HG02642 (cell line): ENCODE measurements at regions not wholly inside any gene's neighbourhood (a gene's known extent, or its start where the extent isn't known, plus 50 kb on each side); places are given as distances from the start of the nearest gene placed in this dataset.
A peak's percentile ranks its signal among the peaks of the same experiment; 100 is the strongest.

Experiments
- ATAC-seq: cut with Tn5 transposase; IDR thresholded peaks from one replicate; pipeline ENCODE4 v1.9.1; 2021; ENCODE audit warnings: mild to moderate bottlenecking; ENCODE audit not compliant: unreplicated experiment, poor library complexity

DNA sequence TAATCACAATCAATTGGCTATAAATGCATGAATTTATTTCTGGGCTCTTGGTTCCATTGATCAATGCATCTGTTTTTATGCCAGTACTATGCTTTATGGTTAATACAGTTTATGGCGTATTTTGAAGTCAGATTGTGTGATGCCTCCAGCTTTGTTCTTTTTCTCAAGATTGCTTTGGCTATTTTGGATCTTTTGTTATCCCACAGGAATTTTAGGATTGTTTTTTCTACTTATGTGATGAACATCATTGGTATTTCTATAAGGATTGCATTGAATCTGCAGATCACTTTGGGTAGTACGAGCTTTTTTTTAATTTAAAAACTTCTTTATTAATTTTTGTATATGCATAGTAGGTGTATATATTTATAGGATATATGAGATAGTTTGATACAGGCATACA is 338.7 kb upstream of the IGFBP7 start:
- no peak for ATAC-seq

DNA sequence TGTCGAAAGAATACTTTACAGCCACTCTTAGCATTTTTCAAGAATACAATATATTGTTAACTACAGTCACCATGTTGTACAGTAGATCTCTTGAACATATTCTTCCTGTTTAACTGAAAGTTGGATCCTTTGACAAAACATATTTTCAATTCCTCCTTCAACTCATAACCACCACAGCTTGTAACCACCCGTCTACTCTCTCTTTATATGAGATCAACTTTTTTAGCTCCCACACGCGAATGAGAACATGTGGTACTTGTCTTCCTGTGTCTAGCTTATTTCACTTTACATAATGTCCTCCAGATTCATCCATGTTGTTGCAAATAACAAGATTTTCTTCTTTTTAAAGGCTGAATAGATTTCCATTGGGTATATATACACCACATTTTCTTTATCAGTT is 338.3 kb upstream of the IGFBP7 start:
- ATAC-seq: no peak

DNA sequence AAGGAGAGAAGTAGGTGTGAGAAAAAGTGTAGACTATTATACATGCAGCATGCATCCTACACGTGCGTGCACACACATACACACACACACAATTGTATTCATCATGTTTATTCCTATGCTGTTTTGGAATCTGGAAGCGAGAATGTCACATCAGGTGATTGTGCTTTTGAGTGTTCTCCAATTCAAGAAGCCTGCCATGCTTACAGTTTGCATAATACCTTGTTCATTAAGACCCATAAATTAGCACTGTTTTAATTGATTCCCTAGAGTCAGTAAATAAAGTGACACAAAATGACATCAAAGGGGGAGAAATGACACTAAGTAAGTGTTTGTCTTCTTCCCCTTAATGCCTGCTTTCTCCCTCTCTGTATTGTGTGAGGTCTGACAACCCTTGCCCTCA is 336.1 kb upstream of the IGFBP7 start:
- ATAC-seq: no peak

DNA sequence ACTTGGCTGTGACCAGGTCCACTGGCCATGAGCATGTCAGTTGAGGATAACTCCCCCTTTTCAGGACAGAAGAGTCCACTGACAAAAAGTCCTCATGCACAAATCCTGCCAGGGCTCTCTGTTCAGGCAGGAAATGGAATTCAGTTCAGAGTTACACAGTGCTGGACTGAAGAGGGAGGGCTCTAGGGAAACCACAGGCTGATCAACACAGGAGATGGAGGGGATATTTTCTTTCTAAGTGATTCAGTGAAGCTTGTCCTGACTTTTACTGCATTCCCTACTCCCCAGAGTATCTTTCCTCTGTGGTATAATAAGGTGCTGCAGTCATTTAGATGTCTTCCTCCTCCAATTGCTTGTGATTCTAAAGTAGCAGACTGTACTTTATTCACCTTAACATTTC is 335.5 kb upstream of the IGFBP7 start:
- ATAC-seq: no peak

DNA sequence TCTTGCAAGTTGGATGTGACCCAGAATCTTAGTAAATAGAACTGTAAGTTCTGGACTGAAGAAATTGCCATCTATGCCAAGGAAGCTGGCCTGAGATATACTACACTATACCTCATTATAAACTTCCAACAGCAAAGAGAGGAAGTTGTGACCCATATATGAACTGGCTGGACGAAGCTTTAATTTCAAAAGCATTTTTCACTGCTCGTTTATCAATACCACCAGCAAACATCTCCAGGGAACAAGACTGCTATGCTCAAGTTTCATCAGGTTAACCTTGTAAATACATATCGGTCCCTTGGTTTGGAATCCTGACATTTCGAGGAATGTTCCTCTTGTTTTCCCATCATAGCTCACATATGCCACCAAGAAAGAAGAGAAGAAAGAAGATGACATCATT is 334.5 kb upstream of the IGFBP7 start:
- no peak for ATAC-seq

DNA sequence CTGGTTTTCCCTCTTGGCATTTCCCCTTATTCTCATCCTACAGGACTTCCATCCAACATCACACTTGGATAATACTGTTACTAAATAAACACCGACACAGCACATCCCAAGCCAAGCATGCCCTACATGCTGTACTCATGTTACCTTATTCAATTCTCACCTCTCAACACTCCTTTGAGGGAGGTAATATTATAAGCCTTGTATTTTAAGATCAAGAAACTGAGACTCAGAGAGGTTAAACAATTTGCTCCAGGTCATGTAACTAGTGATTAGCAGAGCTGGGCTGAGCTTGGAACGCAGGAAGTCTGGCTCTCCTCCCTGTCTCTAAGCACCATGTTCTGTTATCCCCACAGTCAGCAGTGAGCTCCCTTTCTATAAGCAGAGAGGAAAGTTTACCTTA is 333.6 kb upstream of the IGFBP7 start:
- no peak for ATAC-seq

DNA sequence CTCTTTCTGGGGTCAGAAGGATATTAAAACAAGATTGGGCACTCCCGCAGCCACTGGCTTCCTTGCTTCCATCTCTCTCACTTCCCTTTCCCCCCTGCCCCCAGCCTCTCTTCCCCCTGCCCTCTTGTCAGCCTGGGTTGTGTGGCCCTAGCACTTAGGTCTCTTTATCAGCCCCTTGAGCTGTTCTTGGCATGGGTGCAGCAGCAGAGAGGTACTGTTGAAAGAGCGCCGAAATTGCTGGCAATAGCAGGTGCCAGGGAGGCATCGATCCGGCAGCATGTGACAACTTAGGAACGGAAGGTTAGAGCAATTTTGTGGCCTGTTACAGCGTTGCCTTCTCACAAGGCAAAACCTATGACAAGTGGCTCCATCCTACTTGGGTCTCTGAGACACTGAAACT is 333.1 kb upstream of the IGFBP7 start:
- ATAC-seq: no peak

DNA sequence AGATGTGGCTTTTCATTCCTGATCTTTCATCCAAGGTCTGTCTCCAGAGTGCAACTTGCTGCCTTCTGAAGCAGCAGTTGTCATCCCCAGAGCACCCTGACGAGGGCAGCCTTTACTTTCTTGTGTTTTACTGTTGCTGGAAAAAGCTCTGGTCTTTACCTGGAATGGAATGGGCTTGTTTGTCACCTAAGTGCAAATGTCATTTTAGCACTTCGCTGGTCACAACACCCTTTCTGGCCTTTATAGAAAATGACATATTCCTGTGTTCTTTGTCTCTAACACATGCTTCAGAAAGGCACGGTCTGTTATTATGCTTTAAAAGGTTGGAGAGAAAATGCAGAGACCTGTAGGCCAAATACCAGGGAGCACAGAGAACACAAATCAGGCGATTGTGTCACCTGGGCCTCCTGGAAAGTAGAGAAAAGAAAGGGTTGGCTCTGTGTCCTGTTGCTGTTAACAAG is 332.7 kb upstream of the IGFBP7 start:
- no peak for ATAC-seq

DNA sequence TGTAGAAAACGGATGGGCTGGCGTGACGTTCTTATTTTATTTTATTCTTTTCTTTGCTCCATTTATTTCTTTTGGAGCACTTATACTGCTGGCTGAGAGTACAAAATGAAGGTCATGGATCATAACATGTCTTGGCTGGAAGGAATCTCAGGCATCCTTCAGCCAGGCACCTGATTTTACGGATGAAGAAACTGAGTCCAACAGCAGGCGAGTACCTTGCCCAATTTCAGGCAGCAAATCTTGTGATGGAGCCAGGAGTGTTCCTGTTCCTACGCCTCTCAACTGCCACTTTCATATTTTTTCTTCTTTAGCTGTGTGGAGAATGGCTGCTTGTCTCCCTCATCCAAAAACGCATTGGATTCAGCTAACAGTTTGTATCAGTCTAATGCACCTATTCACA is 332.1 kb upstream of the IGFBP7 start:
- no peak for ATAC-seq

DNA sequence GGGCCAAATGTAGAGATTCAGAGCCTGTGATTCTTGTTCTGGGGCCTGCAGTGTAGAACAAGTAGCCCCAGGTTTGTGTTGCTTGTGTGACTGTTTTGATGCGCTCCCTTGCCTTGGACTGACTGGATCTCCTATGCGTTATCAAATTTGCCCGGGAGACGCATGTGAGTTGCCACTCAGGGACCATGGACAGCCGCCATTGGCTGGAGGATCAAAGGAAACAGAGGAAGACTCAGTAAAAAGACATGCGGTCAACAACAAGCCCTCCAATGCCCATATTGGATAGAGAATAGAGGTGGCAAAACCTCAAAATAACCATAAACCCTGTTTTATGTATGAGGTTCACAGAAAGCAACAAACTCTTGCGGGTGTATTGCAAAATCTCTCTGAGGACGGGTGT is 327.5 kb upstream of the IGFBP7 start:
- ATAC-seq: no peak

DNA sequence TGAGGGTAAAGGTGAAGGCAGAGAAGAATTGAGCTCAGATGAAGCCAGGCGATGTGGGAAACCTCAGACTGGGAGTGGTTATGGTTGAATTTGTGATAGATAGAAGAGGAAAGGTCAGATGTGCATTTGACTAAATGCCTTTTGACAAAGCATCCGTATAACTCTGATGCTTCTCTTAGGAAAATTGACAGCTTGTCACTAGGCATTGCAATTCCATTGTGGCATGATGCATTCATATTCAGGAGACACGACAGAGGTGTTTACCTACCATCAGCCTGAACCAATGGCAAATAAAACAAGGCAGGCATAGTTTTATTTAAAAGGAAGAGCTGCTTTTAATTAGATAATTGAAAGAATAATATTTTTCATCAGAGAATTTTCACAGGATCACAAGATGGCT is 325.1 kb upstream of the IGFBP7 start:
- no peak for ATAC-seq

DNA sequence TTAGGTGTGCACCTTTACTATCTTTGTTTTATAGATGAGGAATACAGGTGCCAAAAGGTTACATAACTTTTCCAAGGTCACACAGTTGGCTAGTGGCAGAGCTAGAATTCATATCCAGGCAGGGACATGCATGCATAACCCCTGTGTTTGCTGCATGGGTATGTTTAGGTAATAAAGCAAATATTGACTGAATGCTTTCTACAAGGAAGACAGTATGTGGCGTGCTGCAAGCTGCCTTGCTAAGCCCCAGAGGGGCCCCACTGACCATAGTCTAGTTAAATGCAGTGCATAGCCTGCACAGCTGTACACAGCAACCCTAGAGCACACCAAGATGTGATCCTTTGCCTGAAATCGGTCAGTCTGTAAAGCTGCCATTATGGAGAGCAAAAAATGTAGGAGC is 320.5 kb upstream of the IGFBP7 start:
- ATAC-seq: no peak

DNA sequence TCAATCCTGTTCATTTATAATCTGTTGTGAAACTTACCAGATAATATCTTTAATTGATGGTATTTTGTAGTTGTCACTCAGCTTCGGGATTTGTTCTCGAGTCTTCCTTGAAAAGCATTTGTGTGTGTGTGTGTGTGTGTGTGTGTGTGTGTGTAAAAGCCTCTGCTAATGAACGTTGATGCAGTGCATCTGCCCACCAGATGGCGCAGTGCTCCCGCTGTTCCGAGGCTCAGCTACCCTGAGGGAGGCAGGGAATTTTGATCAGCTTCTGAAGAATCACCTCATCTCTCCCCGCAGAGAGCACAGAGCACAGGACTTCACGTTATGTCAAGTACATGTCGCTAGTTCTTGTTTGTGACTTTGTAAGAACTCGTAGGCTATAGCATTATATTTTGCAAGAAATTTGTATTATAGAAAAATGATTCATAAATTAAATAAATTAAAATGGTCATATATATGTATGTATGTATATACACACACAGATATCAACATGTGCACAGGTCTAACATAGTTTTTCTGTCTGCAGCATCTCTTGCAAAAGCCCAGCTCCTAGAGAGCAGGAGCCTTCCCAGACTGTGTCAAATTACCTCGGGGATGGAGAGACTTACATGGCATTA is 316.7 kb upstream of the IGFBP7 start:
- peak; percentile 91 for ATAC-seq

DNA sequence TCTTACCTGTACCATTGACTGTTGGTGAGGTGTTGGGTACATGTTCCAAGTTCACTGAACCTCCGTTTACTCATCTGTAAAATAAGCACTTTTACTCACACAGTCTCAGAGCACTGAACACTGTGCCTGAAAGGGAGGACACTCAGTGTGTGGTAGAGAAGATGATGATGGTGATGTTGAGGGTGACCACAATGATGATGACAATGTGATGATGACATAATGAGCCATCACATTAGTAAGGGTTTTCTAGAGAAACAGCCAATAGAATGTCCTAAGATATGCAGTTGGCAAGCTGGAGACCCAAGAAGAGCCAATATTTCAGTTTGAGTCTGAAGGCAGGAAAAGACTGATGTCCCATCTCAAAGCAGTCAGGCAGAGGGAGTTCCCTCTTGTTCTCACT is 315.4 kb upstream of the IGFBP7 start:
- no peak for ATAC-seq

DNA sequence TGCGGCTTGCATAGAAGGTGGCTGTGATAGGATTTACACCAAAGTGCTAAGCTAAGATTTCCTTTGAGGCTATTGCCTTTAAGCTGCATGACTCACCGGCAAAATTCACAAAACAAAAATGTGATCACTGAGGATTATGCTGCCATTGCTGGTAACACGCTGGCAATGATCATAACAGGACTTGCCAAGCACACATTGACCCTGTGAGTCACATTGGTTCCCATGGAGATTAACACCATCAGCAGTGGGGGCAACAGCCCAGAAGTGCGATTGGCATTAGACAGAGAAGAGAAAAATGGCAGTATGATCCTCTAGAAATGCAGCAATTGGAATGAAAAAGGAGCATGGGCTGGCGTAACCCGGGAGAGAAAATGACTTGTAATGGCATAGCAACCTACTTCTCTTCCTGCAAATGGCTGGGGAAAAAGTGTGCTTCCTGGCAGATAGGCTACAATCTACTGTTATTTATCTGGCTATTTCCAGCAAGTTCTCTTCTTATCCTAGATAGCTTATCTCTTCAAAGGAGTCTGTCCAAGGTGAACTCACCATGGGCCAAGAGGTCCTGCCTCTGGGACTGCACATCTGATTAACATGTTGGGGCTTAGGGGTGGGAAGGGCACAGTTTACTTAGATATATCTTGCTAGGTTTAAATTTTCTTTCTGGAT is 314.2 kb upstream of the IGFBP7 start:
- ATAC-seq: no peak

DNA sequence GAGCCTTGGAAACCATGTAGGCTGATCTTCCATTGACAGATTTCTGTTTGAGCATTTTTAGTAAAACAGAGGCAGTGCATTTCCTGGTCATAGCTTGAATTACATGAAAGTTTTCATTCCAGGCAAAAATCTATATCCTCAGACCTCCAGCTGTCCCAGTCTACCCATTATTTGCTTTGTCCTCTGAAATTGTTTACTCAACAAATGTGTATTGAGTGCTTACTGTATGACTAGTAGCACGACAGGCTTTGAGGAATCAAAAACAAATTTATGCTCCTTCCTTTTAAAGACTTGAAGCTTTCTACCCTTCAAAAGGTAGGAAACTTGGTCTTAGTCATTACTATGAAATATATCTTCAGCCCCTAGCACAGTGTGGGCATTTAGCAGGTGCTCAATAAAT is 307.9 kb upstream of the IGFBP7 start:
- no peak for ATAC-seq

DNA sequence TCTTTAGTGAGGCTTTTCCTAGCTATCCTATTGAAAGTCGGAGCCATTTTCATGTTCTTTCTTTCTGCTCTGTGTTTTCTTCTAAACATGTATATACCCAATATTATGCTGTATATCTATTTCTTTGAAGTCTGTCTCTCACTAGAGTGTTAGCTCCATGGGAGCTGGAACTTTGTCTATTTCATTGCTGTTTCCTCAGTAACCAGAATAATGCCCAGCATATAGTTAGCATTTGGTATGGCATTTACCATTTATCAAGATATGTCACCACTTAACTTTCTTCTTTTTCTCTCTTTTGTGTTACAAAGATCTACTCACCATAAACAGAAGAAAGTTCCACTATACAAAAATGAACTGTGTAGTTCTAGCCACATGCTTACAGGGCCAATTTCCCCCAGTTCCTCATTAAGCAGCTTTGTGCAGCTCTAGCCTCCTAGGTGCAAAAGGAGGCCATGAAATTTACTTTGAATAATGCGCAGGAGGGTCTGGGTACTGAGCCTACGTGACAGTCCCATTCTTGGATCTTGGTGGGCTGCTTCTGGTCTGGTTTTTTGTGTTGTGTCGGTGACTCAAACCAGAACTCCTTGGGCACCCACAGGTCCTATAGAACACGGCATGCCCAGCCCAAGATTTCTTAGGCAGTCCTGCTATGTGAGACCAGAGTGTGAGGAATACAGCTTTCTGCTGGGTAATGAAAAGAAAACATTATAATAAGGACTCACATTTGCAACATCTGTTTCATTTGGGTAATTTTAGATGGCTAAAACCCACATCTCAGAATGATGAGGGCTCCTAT is 302.3 kb upstream of the IGFBP7 start:
- no peak for ATAC-seq

DNA sequence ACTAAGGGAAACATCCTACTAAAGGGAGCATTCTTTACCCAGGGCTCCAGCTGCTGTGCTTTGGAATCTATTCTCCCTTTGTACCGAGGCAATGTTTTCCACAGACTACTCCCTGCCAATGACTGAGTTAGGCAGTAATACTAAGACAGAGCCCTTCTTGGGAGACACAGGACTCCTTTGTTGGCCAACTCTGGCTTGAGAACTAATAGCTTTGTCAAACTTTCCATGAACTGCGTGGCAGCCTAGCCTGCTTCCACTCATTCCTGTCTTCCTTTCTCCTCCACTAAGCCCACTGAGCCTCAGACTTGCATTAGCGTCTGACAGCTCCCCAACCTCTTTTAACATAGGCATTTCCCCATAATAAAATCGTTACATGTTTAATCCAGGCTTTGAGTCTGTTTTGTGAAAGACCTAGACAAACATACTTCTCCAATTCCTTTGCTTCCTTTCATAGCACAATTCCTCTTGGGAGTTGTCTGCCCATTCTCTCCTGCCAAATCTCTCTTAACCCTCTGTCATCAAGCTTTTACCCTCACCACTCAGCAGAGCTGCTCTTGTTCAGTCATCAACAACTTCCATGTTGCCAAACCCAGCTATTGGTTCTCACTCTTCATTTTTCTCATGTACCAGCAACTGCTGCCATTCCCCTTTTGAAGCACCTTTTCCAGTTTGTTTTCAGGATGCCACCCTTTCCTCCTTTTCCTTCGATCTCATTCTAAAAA is 300.3 kb upstream of the IGFBP7 start:
- no peak for ATAC-seq

DNA sequence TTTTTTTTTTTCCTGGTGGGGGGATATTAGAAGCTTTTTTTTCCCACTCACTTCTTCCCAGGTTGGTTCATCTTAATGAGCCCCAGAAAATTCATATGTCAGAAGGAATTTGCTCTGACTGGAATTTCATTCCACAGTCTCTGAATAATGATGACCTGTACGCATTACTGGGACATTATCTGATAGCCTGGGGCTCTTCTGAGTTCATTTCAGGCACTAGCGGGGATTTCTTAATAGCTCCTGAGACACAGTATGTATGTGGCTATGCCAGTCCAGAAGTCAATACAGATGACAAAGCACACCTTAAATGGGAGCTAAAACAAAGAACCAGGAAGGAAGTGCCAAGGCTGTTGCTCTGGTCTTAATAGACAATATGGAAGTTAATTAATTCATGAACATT is 295.2 kb upstream of the IGFBP7 start:
- no peak for ATAC-seq

DNA sequence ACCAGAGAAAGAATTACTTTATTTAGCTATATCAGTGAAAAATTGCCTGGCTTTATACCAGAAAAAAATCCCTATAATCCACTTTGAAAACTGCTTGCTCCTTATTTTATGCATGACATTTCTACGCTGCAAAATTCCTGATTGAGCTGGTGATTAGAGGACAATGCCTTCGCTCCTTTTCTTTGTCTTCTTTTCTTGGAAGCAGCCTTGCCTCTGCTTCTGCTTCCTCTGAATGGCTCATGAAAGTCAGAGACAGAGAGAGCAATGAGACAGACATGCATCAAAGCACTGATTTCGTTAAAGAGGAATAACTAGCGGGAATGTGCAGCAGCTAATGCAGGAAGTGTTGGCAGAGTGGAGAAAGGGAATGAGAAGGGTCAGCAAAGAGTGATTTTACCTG is 294.3 kb upstream of the IGFBP7 start:
- no peak for ATAC-seq

DNA sequence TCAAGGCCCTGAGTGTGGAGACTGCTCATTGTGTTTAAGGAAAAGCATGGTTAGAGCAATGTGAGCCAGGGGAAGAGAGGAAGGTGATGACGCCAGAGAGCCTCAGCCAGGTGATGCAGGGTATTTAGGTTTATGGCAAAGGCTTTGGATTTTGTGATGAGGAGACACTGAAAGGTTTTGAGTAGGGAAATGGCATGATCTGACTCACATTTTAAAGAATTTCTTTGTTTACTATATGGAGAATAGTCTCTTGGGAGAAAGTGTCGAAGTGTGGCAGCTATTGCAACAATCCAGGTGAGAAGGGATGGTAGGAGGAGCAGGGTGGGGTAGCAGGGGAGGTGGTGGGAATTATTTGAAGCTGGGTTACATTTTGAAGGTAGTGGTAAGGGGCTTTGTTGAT is 293.4 kb upstream of the IGFBP7 start:
- no peak for ATAC-seq
